CD4-positive, alpha-beta memory T cell (primary cell): ENCODE measurements at regions not wholly inside any gene's neighbourhood (a gene's known extent, or its start where the extent isn't known, plus 50 kb on each side); places are given as distances from the start of the nearest gene placed in this dataset.

Source experiments
- CTCF ChIA-PET: fragments of 350-600 bp; sonication (Branson Sonifier 250); formaldehyde crosslinking; loops from one replicate; lab custom pipeline; 2021; ENCODE audit warnings: inconsistent platforms; ENCODE audit not compliant: partially characterized antibody; lab: Charles Lee
- POLR2A ChIA-PET: fragments of 350-600 bp; sonication (Branson Sonifier 250); formaldehyde crosslinking; loops from one replicate; lab custom pipeline; 2021; ENCODE audit not compliant: partially characterized antibody; lab: Charles Lee
- DNase-seq, 5 donors: peaks; one replicate each; pipeline versions ENCODE4 v3.0.0 to v3.0.0-alpha.2; 2020 to 2022; ENCODE audit warnings: mixed read lengths in 1 of 5
- H3K27ac ChIP-seq: one replicate; pipeline ENCODE4 v1.7.0; 2013; ENCODE audit warnings: low read depth, low read length
- H3K27me3 ChIP-seq: 2 replicates; pipeline ENCODE4 v1.7.0; 2013; ENCODE audit warnings: mild to moderate bottlenecking, low read length, moderate library complexity; ENCODE audit not compliant: insufficient read depth
- H3K36me3 ChIP-seq: 2 replicates; pipeline ENCODE4 v1.7.0; 2013; ENCODE audit warnings: mild to moderate bottlenecking, low read length, moderate library complexity; ENCODE audit not compliant: insufficient read depth
- H3K4me1 ChIP-seq: 2 replicates; pipeline ENCODE4 v1.7.0; 2013; ENCODE audit warnings: mild to moderate bottlenecking, low read length, moderate library complexity; ENCODE audit not compliant: insufficient read depth
- H3K4me3 ChIP-seq, 2 donors: one replicate each; pipeline ENCODE4 v1.7.0; 2013; ENCODE audit warnings: low read length in 2 of 2, mild to moderate bottlenecking in 1 of 2
- H3K9me3 ChIP-seq, 2 donors: one replicate each; pipeline ENCODE4 v1.7.0; 2013; ENCODE audit warnings: low read length in 2 of 2, control low read depth in 1 of 2; ENCODE audit not compliant: control insufficient read depth in 1 of 2
- H3K27ac Mint-ChIP-seq, 7 donors: one replicate each; pipeline ENCODE4 v1.8.0; 2020 to 2021; ENCODE audit warnings: mixed read lengths in 7 of 7, mild to moderate bottlenecking in 6 of 7, inconsistent platforms in 3 of 7, moderate library complexity in 3 of 7
- H3K27me3 Mint-ChIP-seq, 2 donors: one replicate each; pipeline ENCODE4 v1.8.0; 2020 to 2021; ENCODE audit warnings: mixed read lengths in 2 of 2
- H3K36me3 Mint-ChIP-seq, 2 donors: one replicate each; pipeline ENCODE4 v1.8.0; 2020 to 2021; ENCODE audit warnings: mixed read lengths in 2 of 2, inconsistent platforms in 1 of 2, mild to moderate bottlenecking in 1 of 2
- H3K4me1 Mint-ChIP-seq, 4 donors: one replicate each; pipeline ENCODE4 v1.8.0; 2020 to 2021; ENCODE audit warnings: mixed read lengths in 4 of 4, mild to moderate bottlenecking in 1 of 4
- H3K4me3 Mint-ChIP-seq, 8 donors: one replicate each; pipeline ENCODE4 v1.8.0; 2020 to 2021; ENCODE audit warnings: mixed read lengths in 8 of 8, mild to moderate bottlenecking in 7 of 8, moderate library complexity in 6 of 8, inconsistent platforms in 3 of 8
- H3K9me3 Mint-ChIP-seq, 8 donors: one replicate each; pipeline ENCODE4 v1.8.0; 2020 to 2021; ENCODE audit warnings: mixed read lengths in 8 of 8, mild to moderate bottlenecking in 5 of 8, inconsistent platforms in 3 of 8, moderate library complexity in 1 of 8
- intact Hi-C: fragments of 100-400 bp; cut with micrococcal nuclease; formaldehyde crosslinking; loops from one replicate; pipeline ENCODE4 v1.15.1; 2023

DNA sequence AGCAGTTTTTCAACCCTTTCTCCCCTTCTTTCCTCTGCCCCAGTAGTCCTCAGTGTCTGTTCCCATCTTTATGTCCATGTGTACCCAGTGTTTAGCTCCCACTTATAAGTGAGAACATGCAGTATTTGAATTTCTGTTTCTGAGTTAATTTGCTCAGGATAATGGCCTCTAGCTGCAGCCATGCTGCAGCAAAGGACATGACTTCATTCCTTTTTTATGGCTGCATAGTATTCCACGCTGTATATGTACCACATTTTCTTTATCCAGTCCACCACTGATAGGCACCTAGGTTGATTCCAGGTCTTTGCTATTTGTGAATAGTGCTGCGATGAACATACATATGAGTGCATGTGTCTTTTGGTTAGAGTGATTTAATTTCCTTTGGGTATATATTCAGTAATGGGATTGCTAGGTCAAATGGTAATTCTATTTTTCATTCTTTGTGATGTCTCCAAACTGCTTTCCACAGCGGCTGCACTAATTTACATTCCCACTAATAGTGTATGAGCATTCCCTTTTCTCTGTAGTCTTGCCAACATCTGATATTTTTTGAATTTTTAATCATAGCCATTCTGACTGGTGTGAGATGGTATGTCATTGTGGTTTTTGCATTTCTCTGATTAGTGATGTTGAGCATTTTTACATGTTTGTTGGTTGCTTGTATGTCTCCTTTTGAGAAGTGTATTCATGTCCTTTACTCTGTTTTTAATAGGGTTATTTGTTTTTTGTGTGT lies 54.6 kb upstream of the ANK2 start:
- no peaks in the 10 kb centered on the region for H3K36me3 Mint-ChIP-seq
- peaks cover 0 to 8% (median under 1%) of the 10 kb centered on the region in 8 donors for H3K9me3 Mint-ChIP-seq
- H3K4me1 Mint-ChIP-seq: no peaks in the 10 kb centered on the region
- no peak for DNase-seq
- H3K27me3 ChIP-seq: no peaks in the 10 kb centered on the region
- H3K4me3 ChIP-seq: no peak overlapping the region
- intact Hi-C loops: no loop called here
- POLR2A ChIA-PET: no interaction called here
- H3K4me3 Mint-ChIP-seq: no peak overlapping the region
- no peak overlapping the region for H3K27ac Mint-ChIP-seq
- H3K36me3 ChIP-seq: no peaks in the 10 kb centered on the region
- H3K4me1 ChIP-seq: no peaks in the 10 kb centered on the region
- H3K27ac ChIP-seq: no peak overlapping the region
- CTCF ChIA-PET: no interaction called here
- H3K27me3 Mint-ChIP-seq: peaks cover 5 to 8% of the 10 kb centered on the region in 2 donors
- peaks cover 0 to 5% of the 10 kb centered on the region in 2 donors for H3K9me3 ChIP-seq
